ENCODE measurements at regions not wholly inside any gene's neighbourhood (a gene's known extent, or its start where the extent isn't known, plus 50 kb on each side); places are given as distances from the start of the nearest gene placed in this dataset.

DNA sequence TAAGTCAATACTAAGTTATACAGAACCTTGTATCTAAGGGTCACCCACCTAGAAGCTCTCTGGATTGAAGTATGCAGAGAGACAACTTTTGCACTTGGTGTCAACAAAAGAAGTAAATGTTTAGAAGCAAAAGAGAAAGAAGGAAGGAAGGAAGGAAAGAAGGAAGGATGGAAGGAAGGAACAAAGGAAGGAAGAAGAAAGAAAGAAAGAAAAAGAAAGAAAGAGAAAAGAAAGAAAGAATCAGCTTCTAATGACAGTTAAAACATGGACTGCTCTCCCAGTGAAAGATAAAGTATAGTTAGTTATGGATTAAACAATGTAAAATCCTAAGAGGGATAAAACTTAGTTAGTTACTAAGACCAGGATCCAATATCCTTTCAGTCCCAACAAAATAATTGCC is 613.8 kb upstream of the NR2F2 start:
- TF ChIP-seq, protein P1, sequence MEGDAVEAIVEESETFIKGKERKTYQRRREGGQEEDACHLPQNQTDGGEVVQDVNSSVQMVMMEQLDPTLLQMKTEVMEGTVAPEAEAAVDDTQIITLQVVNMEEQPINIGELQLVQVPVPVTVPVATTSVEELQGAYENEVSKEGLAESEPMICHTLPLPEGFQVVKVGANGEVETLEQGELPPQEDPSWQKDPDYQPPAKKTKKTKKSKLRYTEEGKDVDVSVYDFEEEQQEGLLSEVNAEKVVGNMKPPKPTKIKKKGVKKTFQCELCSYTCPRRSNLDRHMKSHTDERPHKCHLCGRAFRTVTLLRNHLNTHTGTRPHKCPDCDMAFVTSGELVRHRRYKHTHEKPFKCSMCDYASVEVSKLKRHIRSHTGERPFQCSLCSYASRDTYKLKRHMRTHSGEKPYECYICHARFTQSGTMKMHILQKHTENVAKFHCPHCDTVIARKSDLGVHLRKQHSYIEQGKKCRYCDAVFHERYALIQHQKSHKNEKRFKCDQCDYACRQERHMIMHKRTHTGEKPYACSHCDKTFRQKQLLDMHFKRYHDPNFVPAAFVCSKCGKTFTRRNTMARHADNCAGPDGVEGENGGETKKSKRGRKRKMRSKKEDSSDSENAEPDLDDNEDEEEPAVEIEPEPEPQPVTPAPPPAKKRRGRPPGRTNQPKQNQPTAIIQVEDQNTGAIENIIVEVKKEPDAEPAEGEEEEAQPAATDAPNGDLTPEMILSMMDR (conservative IDR thresholded peaks at IDR 0.05; ENCODE audit: low read depth, low read length), result no peak
- H3K4me3 ChIP-seq (ENCODE audit: low read length), result no peak overlapping the region
- no peak for DNase-seq (ENCODE audit: low read depth)

DNA sequence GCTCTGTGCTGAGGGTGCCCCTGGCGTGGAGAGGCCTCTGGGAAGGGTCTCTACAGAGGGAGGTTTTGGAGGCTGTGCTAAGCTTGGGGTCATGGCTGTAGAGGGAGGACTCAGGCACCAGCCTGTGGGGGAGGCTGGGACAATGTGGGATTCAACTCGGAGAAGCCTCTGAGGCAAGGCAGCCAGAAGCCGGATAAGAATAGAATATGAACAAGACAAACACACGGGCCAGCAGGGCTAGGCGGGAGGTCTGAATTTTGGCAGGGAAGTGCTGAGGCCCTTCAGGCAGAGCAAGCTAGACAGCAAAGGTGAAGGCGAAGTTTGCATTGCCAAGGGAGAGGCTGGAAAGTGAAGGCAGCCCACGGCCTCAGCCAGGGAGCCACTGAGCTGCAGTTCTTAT is 612.1 kb upstream of the NR2F2 start:
- no peak overlapping the region for H3K4me3 ChIP-seq (ENCODE audit: low read length)
- DNase-seq (ENCODE audit: low read depth), result no peak
- TF ChIP-seq, protein P1 (conservative IDR thresholded peaks at IDR 0.05; ENCODE audit: low read depth, low read length), result no peak

DNA sequence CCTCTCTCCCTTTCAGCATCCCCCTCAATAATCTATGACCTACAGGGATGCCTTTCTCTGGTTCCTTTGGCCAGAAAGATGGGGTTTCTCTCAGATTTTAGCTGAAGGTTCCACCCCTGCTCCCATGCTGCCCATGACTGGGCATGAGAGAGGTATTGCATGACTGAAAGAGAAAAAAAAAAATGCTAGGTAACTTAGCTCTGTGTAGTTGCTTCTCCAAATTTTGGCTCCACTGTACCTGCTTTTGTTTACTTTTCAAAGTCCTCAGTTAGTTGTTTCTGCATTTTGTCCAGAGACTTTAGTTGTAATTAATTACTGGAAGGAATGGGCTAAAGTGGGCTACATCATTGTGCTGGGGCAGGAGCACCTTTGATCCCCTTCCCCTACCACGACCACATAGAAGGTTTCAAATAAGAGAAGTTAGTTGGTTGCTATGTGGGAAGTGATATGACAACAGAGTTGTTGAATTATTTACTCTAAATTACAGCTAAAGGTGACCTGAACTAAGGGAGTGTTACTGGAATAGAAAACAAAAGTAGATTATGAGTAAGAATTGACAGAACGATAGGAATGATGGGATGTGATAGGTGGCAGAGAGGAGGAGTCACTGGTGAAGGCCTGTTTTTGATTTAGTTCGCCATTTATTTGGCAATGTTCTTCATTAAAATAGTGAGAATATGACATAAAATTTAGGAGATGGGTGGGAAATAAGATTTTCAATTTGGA is 605.4 kb upstream of the NR2F2 start:
- DNase-seq (ENCODE audit: low read depth), result no peak
- no peak overlapping the region for H3K4me3 ChIP-seq (ENCODE audit: low read length)
- TF ChIP-seq, protein P1 (conservative IDR thresholded peaks at IDR 0.05; ENCODE audit: low read depth, low read length), result no peak

DNA sequence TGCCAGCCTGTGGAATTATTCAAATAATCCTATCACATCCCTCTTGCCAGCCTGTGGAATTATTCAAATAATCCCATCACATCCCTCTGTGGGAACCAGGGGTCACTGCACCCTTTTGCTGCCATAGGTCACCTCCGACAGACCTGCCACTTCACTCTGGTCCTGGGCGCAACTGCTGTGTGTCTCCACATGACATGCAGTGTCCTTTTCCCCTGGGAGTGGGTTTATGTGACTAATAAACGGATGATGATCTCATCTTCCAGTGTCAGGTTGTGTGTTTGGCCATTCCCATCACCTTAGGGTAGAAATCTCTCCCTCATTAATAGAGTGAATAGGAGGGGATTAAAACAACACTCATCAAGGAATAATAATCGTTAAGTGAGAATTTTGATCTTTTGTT is 603.6 kb upstream of the NR2F2 start:
- no peak for DNase-seq (ENCODE audit: low read depth)
- TF ChIP-seq, protein P1 (conservative IDR thresholded peaks at IDR 0.05; ENCODE audit: low read depth, low read length), result no peak
- H3K4me3 ChIP-seq (ENCODE audit: low read length), result no peak overlapping the region

DNA sequence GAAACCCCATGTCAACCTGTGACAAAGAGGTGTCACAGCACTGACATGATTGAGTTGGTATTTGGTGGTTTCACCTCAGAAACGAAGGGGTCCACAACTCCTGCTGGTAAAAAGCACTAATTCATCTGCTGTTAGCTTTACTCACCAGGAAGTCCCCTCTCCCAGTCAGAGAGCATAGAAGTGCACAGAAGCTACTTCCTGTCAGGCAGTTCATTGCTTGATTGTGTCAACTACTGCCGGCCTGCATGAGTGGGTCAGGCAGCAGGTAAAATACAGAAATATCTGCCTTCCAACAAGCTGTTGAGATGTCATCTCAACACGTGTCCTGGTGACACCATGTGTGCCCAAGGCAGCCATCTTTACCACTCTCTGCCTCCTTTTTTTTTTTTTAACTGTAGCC is 596.6 kb upstream of the NR2F2 start:
- DNase-seq (ENCODE audit: low read depth), result no peak
- TF ChIP-seq, protein P1 (conservative IDR thresholded peaks at IDR 0.05; ENCODE audit: low read depth, low read length), result no peak

DNA sequence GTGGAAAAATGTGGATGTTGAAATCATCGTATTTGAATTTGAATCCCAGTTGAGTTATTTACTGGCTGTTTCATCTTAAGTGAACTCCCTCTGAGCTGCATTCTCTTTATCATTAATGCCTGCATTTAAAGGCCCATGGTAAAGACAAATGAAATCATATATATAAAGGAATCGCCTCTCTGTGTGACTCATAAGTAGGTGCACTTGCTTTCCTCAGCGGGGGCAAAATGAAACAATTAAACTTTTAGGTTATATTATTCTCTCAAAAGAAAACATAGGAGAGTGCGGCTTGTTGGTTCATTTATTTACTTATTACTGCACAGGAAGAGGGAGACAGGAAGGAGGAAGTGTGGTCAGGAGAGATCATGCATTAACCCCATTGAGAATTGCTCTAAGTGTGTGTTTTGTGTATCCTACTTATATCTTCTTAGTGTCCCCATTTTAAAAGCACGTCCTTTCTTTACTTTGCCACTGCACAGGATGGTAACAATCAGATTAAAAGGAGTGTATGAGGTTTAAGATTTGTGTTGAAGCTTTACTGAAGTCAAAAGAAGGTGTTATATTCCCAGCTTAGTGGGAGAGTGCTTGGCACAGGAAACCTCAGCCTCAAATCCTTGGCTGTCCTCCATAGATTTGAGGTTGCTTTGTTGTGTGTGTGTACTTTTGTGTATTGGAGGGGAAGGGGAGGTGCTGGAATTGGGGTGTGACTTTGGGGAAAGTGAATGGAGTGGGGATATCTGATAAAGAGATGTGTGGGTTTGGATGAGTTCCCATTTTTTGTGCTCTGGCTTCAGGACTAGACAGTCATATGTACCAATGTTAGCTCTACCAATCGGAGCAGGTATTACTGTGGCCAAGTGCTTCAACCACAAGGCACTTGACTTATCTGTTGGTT is 595.8 kb upstream of the NR2F2 start:
- TF ChIP-seq, protein P1 (conservative IDR thresholded peaks at IDR 0.05; ENCODE audit: low read depth, low read length), result no peak
- H3K4me3 ChIP-seq (ENCODE audit: low read length), result no peak overlapping the region
- DNase-seq (ENCODE audit: low read depth), result peak; percentile 38

More for the DNA sequence above, 596.6 kb upstream of the NR2F2 start:
- no peak overlapping the region for H3K4me3 ChIP-seq (ENCODE audit: low read length)
